H9 (cell line): ENCODE measurements at regions not wholly inside any gene's neighbourhood (a gene's known extent, or its start where the extent isn't known, plus 50 kb on each side); places are given as distances from the start of the nearest gene placed in this dataset.

Experiments used
- DNase-seq: peaks from one replicate; pipeline ENCODE4 v3.0.0-alpha.2; 2017
- H2AFZ ChIP-seq: one replicate; pipeline ENCODE4 v1.6.1; 2013; ENCODE audit warnings: mild to moderate bottlenecking, low read length, control low read depth, moderate library complexity
- H2AK5ac ChIP-seq: 2 replicates; pipeline ENCODE4 v1.6.1; 2013; ENCODE audit warnings: low read length, control low read depth, mixed read lengths; ENCODE audit not compliant: insufficient read length
- H2BK120ac ChIP-seq: one replicate; pipeline ENCODE4 v1.6.1; 2013; ENCODE audit warnings: low read depth, mild to moderate bottlenecking, low read length, control low read depth, inconsistent platforms; ENCODE audit not compliant: poor library complexity, severe bottlenecking
- H2BK12ac ChIP-seq: 2 replicates; pipeline ENCODE4 v1.6.1; 2013; ENCODE audit warnings: low read length, control low read depth, mixed read lengths, low read depth; ENCODE audit not compliant: insufficient read length
- H2BK15ac ChIP-seq: 2 replicates; pipeline ENCODE4 v1.6.1; 2013; ENCODE audit warnings: low read depth, low read length, control low read depth
- H2BK20ac ChIP-seq: one replicate; pipeline ENCODE4 v1.6.1; 2013; ENCODE audit warnings: low read depth, mild to moderate bottlenecking, low read length, control low read depth, inconsistent platforms; ENCODE audit not compliant: poor library complexity, severe bottlenecking
- H2BK5ac ChIP-seq: 2 replicates; pipeline ENCODE4 v1.6.1; 2013; ENCODE audit warnings: low read length, control low read depth, mixed read lengths; ENCODE audit not compliant: insufficient read length
- H3K14ac ChIP-seq: 2 replicates; pipeline ENCODE4 v1.6.1; 2013; ENCODE audit warnings: low read length, control low read depth; ENCODE audit not compliant: insufficient read depth
- H3K18ac ChIP-seq: 2 replicates; pipeline ENCODE4 v1.6.1; 2013; ENCODE audit warnings: low read depth, mild to moderate bottlenecking, mixed read lengths, low read length, control low read depth; ENCODE audit not compliant: insufficient read length
- H3K23ac ChIP-seq: 2 replicates; pipeline ENCODE4 v1.6.1; 2013; ENCODE audit warnings: low read length, control low read depth, mixed read lengths, low read depth; ENCODE audit not compliant: insufficient read length
- H3K23me2 ChIP-seq: 2 replicates; pipeline ENCODE4 v1.6.1; 2013; ENCODE audit warnings: low read depth, mild to moderate bottlenecking, mixed read lengths, low read length, control low read depth; ENCODE audit not compliant: insufficient read length, poor library complexity, severe bottlenecking
- H3K27ac ChIP-seq: 2 replicates; pipeline ENCODE4 v1.5.1; 2013; ENCODE audit warnings: low read length, control low read depth, mixed read lengths, low read depth; ENCODE audit not compliant: insufficient read length
- H3K27me3 ChIP-seq: 2 replicates; pipeline ENCODE4 v1.6.1; 2013; ENCODE audit warnings: low read length, control low read depth, inconsistent platforms; ENCODE audit not compliant: insufficient read depth
- H3K4ac ChIP-seq: 2 replicates; pipeline ENCODE4 v1.6.1; 2013; ENCODE audit warnings: low read depth, mild to moderate bottlenecking, control low read depth, inconsistent platforms, low read length, moderate library complexity
- H3K4me1 ChIP-seq: 2 replicates; pipeline ENCODE4 v1.6.1; 2013; ENCODE audit warnings: low read length, control low read depth, inconsistent platforms; ENCODE audit not compliant: insufficient read depth
- H3K4me2 ChIP-seq: 2 replicates; pipeline ENCODE4 v1.6.1; 2013; ENCODE audit warnings: low read length, control low read depth, mixed read lengths; ENCODE audit not compliant: insufficient read length, insufficient read depth
- H3K56ac ChIP-seq: 2 replicates; pipeline ENCODE4 v1.6.1; 2013; ENCODE audit warnings: low read depth, mild to moderate bottlenecking, mixed read lengths, low read length, control low read depth; ENCODE audit not compliant: insufficient read length
- H3K79me1 ChIP-seq: 2 replicates; pipeline ENCODE4 v1.6.1; 2013; ENCODE audit warnings: low read depth, mild to moderate bottlenecking, moderate library complexity, low read length, control low read depth, inconsistent platforms; ENCODE audit not compliant: insufficient read depth, poor library complexity, severe bottlenecking
- H3K79me2 ChIP-seq: 2 replicates; pipeline ENCODE4 v1.6.1; 2013; ENCODE audit warnings: low read length, control low read depth, inconsistent platforms; ENCODE audit not compliant: insufficient read depth
- H3K9ac ChIP-seq: 2 replicates; pipeline ENCODE4 v1.6.1; 2013; ENCODE audit warnings: low read length, control low read depth, mixed read lengths; ENCODE audit not compliant: insufficient read length; ENCODE audit errors: extremely low read depth
- H3K9me3 ChIP-seq: one replicate; pipeline ENCODE4 v1.6.1; 2013; ENCODE audit warnings: low read depth, low read length, inconsistent platforms; ENCODE audit not compliant: control insufficient read depth
- H3T11ph ChIP-seq: one replicate; pipeline ENCODE4 v1.6.1; 2013; ENCODE audit warnings: mild to moderate bottlenecking, low read length, control low read depth, inconsistent platforms
- H4K20me1 ChIP-seq: one replicate; pipeline ENCODE4 v1.6.1; 2013; ENCODE audit not compliant: control insufficient read depth, insufficient read length, insufficient read depth
- H4K5ac ChIP-seq: 2 replicates; pipeline ENCODE4 v1.6.1; 2013; ENCODE audit warnings: low read depth, mild to moderate bottlenecking, mixed read lengths, low read length, control low read depth; ENCODE audit not compliant: insufficient read length
- H4K8ac ChIP-seq: replicated peaks from 2 replicates; pipeline ENCODE4 v1.6.1; 2013; ENCODE audit warnings: low read length, control low read depth, mixed read lengths, low read depth; ENCODE audit not compliant: insufficient read length
- H4K91ac ChIP-seq: 2 replicates; pipeline ENCODE4 v1.6.1; 2013; ENCODE audit warnings: low read depth, mild to moderate bottlenecking, moderate library complexity, mixed read lengths, low read length, control low read depth; ENCODE audit not compliant: insufficient read length
- H3K27ac Mint-ChIP-seq, 3 experiments: 2 replicates in 2 of 3; 3 replicates in 1 of 3; pipeline ENCODE4 v1.8.0; 2020 to 2021; ENCODE audit warnings: mixed read lengths in 3 of 3, mild to moderate bottlenecking in 1 of 3, moderate library complexity in 1 of 3
- H3K27me3 Mint-ChIP-seq: 2 replicates; pipeline ENCODE4 v1.8.0; 2021; ENCODE audit warnings: low read depth, mild to moderate bottlenecking, moderate library complexity, mixed read lengths
- H3K36me3 Mint-ChIP-seq, 3 experiments: 2 replicates in 2 of 3; 3 replicates in 1 of 3; pipeline ENCODE4 v1.8.0; 2020 to 2021; ENCODE audit warnings: low read depth in 3 of 3, mixed read lengths in 3 of 3; ENCODE audit not compliant: insufficient read depth in 1 of 3
- H3K4me1 Mint-ChIP-seq, 2 experiments: 2 replicates each; pipeline ENCODE4 v1.8.0; 2020; ENCODE audit warnings: mixed read lengths in 2 of 2
- H3K4me3 Mint-ChIP-seq, 2 experiments: 2 replicates in 1 of 2; 3 replicates in 1 of 2; pipeline ENCODE4 v1.8.0; 2020 to 2021; ENCODE audit warnings: mild to moderate bottlenecking in 2 of 2, mixed read lengths in 2 of 2, moderate library complexity in 1 of 2
- H3K9me3 Mint-ChIP-seq, 2 experiments: 2 replicates in 1 of 2; 3 replicates in 1 of 2; pipeline ENCODE4 v1.8.0; 2020; ENCODE audit warnings: mild to moderate bottlenecking in 2 of 2, mixed read lengths in 2 of 2, moderate library complexity in 1 of 2
- WGBS: extraction: QIAGEN DNeasy Blood & Tissue Kit; methylation state at CpG from one replicate; pipeline ENCODE4 v1.1.7; 2013; ENCODE audit warnings: missing lambda C conversion rate, low lambda C conversion rate, mixed read lengths; ENCODE audit not compliant: insufficient read length; ENCODE audit errors: extremely low coverage; 5-methylcytosine and 5-hydroxymethylcytosine counted together
- TF ChIP-seq, protein P1 (sequence below): fragments of 200-600 bp; sonication (generic); conservative IDR thresholded peaks from 3 replicates; pipeline ENCODE4 v1.8.0; 2021; ENCODE audit warnings: antibody characterized with exemption, mild to moderate bottlenecking

DNA sequence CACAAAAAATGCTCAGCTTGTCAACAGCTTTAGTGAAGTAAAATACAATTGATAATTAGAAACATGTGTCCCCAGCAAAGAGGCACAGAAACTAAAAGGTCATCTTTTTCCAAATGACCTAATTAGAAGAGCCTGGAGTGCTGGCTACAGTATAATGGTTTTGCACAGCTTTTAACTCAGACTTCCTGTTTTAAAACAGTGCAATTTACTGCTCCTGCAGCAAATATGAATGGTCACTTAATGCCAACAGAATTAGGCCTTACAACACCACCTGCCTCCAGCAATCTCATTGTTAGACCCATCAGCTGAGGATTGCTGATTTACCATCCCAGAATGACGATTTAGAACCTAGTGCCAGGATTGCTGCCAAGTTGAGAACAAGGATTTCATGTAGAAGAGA is 239.3 kb downstream of the CETN3 start:
- Histone ChIP-seq H2BK12ac (no peak overlapping the region), H3K23ac (no peak overlapping the region), H2AK5ac (no peak overlapping the region), H3K9me3 (no peaks in the 10 kb centered on the region), H2BK20ac (no peak overlapping the region), H2BK120ac (no peak overlapping the region), H3K79me2 (no peaks in the 10 kb centered on the region), H3K4me1 (no peaks in the 10 kb centered on the region), H3K79me1 (no peaks in the 10 kb centered on the region), H3K27ac (no peak overlapping the region), H3K18ac (no peak overlapping the region), H4K91ac (no peak overlapping the region), H3K4ac (no peak overlapping the region), H3T11ph (no peak overlapping the region), H3K9ac (no peak overlapping the region), H2AFZ (no peak overlapping the region), H3K56ac (no peak overlapping the region), H2BK15ac (no peak overlapping the region), H3K23me2 (no peaks in the 10 kb centered on the region), H4K20me1 (no peaks in the 10 kb centered on the region), H3K14ac (no peak overlapping the region), H3K4me2 (no peak overlapping the region), H4K5ac (no peak overlapping the region), H2BK5ac (no peak overlapping the region), H4K8ac (no peak overlapping the region), H3K27me3 (no peaks in the 10 kb centered on the region; the same call in 1 of the 2 replicates)
- TF ChIP-seq, protein P1, sequence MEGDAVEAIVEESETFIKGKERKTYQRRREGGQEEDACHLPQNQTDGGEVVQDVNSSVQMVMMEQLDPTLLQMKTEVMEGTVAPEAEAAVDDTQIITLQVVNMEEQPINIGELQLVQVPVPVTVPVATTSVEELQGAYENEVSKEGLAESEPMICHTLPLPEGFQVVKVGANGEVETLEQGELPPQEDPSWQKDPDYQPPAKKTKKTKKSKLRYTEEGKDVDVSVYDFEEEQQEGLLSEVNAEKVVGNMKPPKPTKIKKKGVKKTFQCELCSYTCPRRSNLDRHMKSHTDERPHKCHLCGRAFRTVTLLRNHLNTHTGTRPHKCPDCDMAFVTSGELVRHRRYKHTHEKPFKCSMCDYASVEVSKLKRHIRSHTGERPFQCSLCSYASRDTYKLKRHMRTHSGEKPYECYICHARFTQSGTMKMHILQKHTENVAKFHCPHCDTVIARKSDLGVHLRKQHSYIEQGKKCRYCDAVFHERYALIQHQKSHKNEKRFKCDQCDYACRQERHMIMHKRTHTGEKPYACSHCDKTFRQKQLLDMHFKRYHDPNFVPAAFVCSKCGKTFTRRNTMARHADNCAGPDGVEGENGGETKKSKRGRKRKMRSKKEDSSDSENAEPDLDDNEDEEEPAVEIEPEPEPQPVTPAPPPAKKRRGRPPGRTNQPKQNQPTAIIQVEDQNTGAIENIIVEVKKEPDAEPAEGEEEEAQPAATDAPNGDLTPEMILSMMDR, result no peak
- Mint-ChIP-seq H3K4me1 (no peaks in the 10 kb centered on the region), H3K27ac (no peak overlapping the region), H3K27me3 (no peaks in the 10 kb centered on the region), H3K4me3 (no peak overlapping the region), H3K9me3 (no peaks in the 10 kb centered on the region), H3K36me3 (no peaks in the 10 kb centered on the region)
- no CpG with 5 or more reads among the region's 1 CpG for WGBS
- DNase-seq, result no peak
